ENCODE measurements at regions not wholly inside any gene's neighbourhood (a gene's known extent, or its start where the extent isn't known, plus 50 kb on each side); places are given as distances from the start of the nearest gene placed in this dataset.

- H3K9me3 ChIP-seq (ENCODE audit: insufficient read depth, low read length) = no peaks in the 10 kb centered on the region
- TF ChIP-seq EZH2phosphoT487 (conservative IDR thresholded peaks at IDR 0.05; ENCODE audit: low read length) (no peak), CTCF (IDR thresholded peaks at IDR 0.05; ENCODE audit: insufficient read depth, low read length, poor library complexity, severe bottlenecking) (no peak)
- no peak overlapping the region for H2AFZ ChIP-seq (ENCODE audit: low read depth, low read length, severe bottlenecking)
Observed at GRCh38 chr14:28012629-28013415, 753.8 kb upstream of the FOXG1 start.

DNA sequence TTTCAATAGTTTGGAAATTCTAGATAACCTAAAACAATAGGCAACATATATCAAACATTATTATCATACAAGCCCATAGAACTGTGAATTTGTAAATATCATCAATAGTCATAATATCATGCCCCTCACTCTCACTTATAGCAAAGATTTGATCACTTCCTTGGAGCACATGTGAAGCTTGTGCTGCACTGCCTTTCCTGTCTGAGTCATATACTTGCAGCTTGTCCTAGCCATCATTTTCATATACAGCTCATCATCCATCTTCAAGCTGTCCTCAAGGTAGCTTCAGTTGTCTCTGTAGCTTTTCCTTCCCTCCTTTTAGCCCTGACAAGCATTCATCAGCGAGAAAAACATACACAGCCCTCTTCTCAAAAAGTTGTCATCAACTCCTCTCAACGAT is 746.5 kb upstream of the FOXG1 start:
- Histone ChIP-seq H3K36me3 (ENCODE audit: low read length) (no peaks in the 10 kb centered on the region), H3K27ac (ENCODE audit: low read depth, low read length) (no peak overlapping the region), H3K9ac (ENCODE audit: low read length) (no peak overlapping the region), H3K9me3 (ENCODE audit: insufficient read depth, low read length) (no peaks in the 10 kb centered on the region), H3K79me2 (ENCODE audit: insufficient read depth, low read length) (no peaks in the 10 kb centered on the region), H3K9me2 (replicated peaks; ENCODE audit: insufficient read depth, low read length) (no peaks in the 10 kb centered on the region), H3K27me3 (ENCODE audit: low read length) (no peaks in the 10 kb centered on the region), H4K20me1 (ENCODE audit: low read depth, low read length) (no peaks in the 10 kb centered on the region), H3K4me3 (ENCODE audit: insufficient read depth, low read length, poor library complexity, severe bottlenecking) (no peak overlapping the region), H3F3A (ENCODE audit: insufficient read depth) (no peaks in the 10 kb centered on the region), H3K4me2 (ENCODE audit: low read depth, low read length, poor library complexity, severe bottlenecking) (no peak overlapping the region), H2AFZ (ENCODE audit: low read depth, low read length, severe bottlenecking) (no peak overlapping the region)
- TF ChIP-seq CTCF (IDR thresholded peaks at IDR 0.05; ENCODE audit: insufficient read depth, low read length, poor library complexity, severe bottlenecking) = no peak

More at GRCh38 chr14:28012629-28013415, 753.8 kb upstream of the FOXG1 start:
- no peaks in the 10 kb centered on the region for H4K20me1 ChIP-seq (ENCODE audit: low read depth, low read length)
- H3K9ac ChIP-seq (ENCODE audit: low read length) = no peak overlapping the region
- H3K4me2 ChIP-seq (ENCODE audit: low read depth, low read length, poor library complexity, severe bottlenecking) = no peak overlapping the region
- H3K27me3 ChIP-seq (ENCODE audit: low read length) = no peaks in the 10 kb centered on the region
- no peaks in the 10 kb centered on the region for H3K9me2 ChIP-seq (replicated peaks; ENCODE audit: insufficient read depth, low read length)
- no peaks in the 10 kb centered on the region for H3K79me2 ChIP-seq (ENCODE audit: insufficient read depth, low read length)
- no peaks in the 10 kb centered on the region for H3F3A ChIP-seq (ENCODE audit: insufficient read depth)
- no peaks in the 10 kb centered on the region for H3K36me3 ChIP-seq (ENCODE audit: low read length)
- no peak overlapping the region for H3K27ac ChIP-seq (ENCODE audit: low read depth, low read length)
- H3K4me3 ChIP-seq (ENCODE audit: insufficient read depth, low read length, poor library complexity, severe bottlenecking) = no peak overlapping the region

- Histone ChIP-seq H3K9me2 (replicated peaks; ENCODE audit: insufficient read depth, low read length) (no peaks in the 10 kb centered on the region), H3K27ac (ENCODE audit: low read depth, low read length) (no peak overlapping the region), H3K9me3 (ENCODE audit: insufficient read depth, low read length) (no peaks in the 10 kb centered on the region), H2AFZ (ENCODE audit: low read depth, low read length, severe bottlenecking) (no peak overlapping the region), H3F3A (ENCODE audit: insufficient read depth) (no peaks in the 10 kb centered on the region), H3K27me3 (ENCODE audit: low read length) (no peaks in the 10 kb centered on the region), H4K20me1 (ENCODE audit: low read depth, low read length) (no peaks in the 10 kb centered on the region), H3K79me2 (ENCODE audit: insufficient read depth, low read length) (no peaks in the 10 kb centered on the region), H3K36me3 (ENCODE audit: low read length) (no peaks in the 10 kb centered on the region), H3K4me2 (ENCODE audit: low read depth, low read length, poor library complexity, severe bottlenecking) (no peak overlapping the region), H3K4me3 (ENCODE audit: insufficient read depth, low read length, poor library complexity, severe bottlenecking) (no peak overlapping the region), H3K9ac (ENCODE audit: low read length) (no peak overlapping the region)
- TF ChIP-seq CTCF (IDR thresholded peaks at IDR 0.05; ENCODE audit: insufficient read depth, low read length, poor library complexity, severe bottlenecking) = no peak
- no peak for TF ChIP-seq EZH2phosphoT487 (conservative IDR thresholded peaks at IDR 0.05; ENCODE audit: low read length)
Observed at GRCh38 chr14:28023853-28024252, 742.7 kb upstream of the FOXG1 start.

Data from SU-DHL-6 (cell line).